WTC11 (cell line): ENCODE measurements at regions not wholly inside any gene's neighbourhood (a gene's known extent, or its start where the extent isn't known, plus 50 kb on each side); places are given as distances from the start of the nearest gene placed in this dataset.

Experiments used
- JUN ChIP-seq: sonication (generic); formaldehyde crosslinking; IDR thresholded peaks from 2 replicates; pipeline ENCODE4 v1.8.0; 2023; ENCODE audit warnings: mild to moderate bottlenecking, missing genetic modification reagents
- SOX15 ChIP-seq: fragments of 250-450 bp; sonication (Bioruptor Pico); IDR thresholded peaks from 2 replicates; pipeline ENCODE4 v1.9.0; 2021; ENCODE audit warnings: mild to moderate bottlenecking
- TCF7 ChIP-seq: sonication (generic); formaldehyde crosslinking; IDR thresholded peaks from 2 replicates; pipeline ENCODE4 v1.8.0; 2022; ENCODE audit warnings: mild to moderate bottlenecking, low read depth, missing genetic modification reagents, moderate library complexity
- TF ChIP-seq, protein P1 (sequence below): fragments of 200-600 bp; IDR thresholded peaks from 2 replicates; pipeline ENCODE4 v1.8.0; 2022; ENCODE audit warnings: antibody characterized with exemption

DNA sequence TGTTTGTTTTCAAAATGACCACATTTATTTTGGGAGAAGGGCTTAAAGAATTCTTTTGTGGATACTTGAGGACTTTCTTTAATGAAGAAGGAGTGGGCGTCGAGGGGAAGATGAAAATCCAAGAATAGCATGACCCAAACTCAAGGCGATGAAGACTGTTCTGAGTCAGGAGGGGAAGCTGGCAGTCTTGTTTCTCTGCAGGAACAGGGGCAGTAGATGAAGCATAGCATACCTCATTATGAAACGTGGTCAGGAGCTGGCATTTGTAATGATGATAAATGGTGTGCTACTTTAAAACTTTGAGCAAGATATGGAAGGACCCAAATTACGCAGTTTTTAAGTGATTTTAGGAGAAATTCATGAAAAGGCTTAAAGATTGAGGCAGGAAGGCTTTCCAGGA lies 549.0 kb downstream of the IGSF11 start:
- TF ChIP-seq, protein P1, sequence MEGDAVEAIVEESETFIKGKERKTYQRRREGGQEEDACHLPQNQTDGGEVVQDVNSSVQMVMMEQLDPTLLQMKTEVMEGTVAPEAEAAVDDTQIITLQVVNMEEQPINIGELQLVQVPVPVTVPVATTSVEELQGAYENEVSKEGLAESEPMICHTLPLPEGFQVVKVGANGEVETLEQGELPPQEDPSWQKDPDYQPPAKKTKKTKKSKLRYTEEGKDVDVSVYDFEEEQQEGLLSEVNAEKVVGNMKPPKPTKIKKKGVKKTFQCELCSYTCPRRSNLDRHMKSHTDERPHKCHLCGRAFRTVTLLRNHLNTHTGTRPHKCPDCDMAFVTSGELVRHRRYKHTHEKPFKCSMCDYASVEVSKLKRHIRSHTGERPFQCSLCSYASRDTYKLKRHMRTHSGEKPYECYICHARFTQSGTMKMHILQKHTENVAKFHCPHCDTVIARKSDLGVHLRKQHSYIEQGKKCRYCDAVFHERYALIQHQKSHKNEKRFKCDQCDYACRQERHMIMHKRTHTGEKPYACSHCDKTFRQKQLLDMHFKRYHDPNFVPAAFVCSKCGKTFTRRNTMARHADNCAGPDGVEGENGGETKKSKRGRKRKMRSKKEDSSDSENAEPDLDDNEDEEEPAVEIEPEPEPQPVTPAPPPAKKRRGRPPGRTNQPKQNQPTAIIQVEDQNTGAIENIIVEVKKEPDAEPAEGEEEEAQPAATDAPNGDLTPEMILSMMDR = no peak
- TF ChIP-seq SOX15 (no peak), JUN (CRISPR knock-in tag) (no peak), TCF7 (CRISPR knock-in tag) (no peak)
